Endothelial cell (in vitro differentiated cells): ENCODE measurements at regions not wholly inside any gene's neighbourhood (a gene's known extent, or its start where the extent isn't known, plus 50 kb on each side); places are given as distances from the start of the nearest gene placed in this dataset.

ENCODE experiments used
- DNase-seq: peaks from one replicate; pipeline ENCODE4 v3.0.0; 2021; ENCODE audit warnings: low spot score
- H3K27ac Mint-ChIP-seq: one replicate; pipeline ENCODE4 v1.8.0; 2021; ENCODE audit warnings: mixed read lengths, inconsistent platforms; ENCODE audit not compliant: unreplicated experiment
- H3K27me3 Mint-ChIP-seq: one replicate; pipeline ENCODE4 v1.8.0; 2021; ENCODE audit warnings: mild to moderate bottlenecking, moderate library complexity, mixed read lengths, inconsistent platforms; ENCODE audit not compliant: unreplicated experiment
- H3K36me3 Mint-ChIP-seq: one replicate; pipeline ENCODE4 v1.8.0; 2021; ENCODE audit warnings: mild to moderate bottlenecking, low read depth, mixed read lengths, inconsistent platforms; ENCODE audit not compliant: unreplicated experiment
- H3K4me1 Mint-ChIP-seq: one replicate; pipeline ENCODE4 v1.8.0; 2021; ENCODE audit warnings: mild to moderate bottlenecking, mixed read lengths, inconsistent platforms; ENCODE audit not compliant: unreplicated experiment
- H3K4me3 Mint-ChIP-seq: one replicate; pipeline ENCODE4 v1.8.0; 2021; ENCODE audit warnings: mild to moderate bottlenecking, mixed read lengths, inconsistent platforms; ENCODE audit not compliant: unreplicated experiment
- H3K9me3 Mint-ChIP-seq: one replicate; pipeline ENCODE4 v1.8.0; 2021; ENCODE audit warnings: mixed read lengths, inconsistent platforms; ENCODE audit not compliant: unreplicated experiment
- CTCF ChIP-seq: fragments of 200-600 bp; sonication (generic); IDR thresholded peaks from one replicate; pipeline ENCODE4 v1.5.0; 2021; ENCODE audit warnings: antibody characterized with exemption; ENCODE audit not compliant: unreplicated experiment

DNA sequence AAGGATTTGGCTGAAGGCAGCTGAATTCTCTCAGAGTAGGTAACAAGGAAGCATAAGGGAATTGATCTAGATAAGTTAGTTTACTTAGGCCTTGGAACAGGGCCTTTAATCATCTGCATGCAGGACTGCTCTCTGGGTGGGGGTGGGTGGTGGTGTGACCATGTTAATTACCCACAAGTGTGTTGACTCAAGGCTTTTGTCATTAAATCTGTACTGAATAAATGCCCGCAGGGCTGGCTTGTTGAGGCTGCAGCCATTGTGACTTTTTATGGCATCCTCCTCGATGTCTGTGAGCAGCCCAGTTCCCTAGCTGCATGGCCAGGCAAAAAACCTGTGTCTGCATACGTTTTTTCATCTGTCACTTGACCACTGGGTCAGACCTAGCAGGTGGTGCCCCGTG is 63.5 kb upstream of the ASCC3 start:
- no peak for TF ChIP-seq CTCF
- no peak for DNase-seq

DNA sequence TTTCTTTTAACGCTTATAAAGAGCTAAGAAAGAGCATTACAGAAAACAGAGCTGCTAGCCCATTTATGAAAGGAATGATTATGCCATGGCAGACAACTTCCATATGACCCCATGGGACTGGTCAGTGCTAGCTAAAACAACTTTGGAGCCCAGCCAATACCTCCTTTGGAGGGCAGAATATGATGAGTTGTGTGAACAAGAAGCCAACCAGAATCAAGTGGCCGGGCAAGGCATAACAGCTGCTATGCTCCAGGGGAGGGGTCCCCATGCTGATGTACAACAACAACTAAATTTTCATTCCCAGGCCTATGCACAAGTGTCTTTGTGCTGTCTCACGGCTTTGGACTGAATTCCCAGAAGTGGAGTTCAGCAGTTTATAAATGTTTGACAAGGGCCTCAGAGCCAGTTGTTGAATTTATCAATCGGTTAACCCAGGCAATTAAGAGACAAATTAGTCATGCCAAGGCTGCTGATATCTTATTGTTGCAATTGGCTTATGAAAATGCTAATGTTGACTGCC is 65.0 kb upstream of the ASCC3 start:
- TF ChIP-seq CTCF, result no peak
- Mint-ChIP-seq H3K4me3 (no peak overlapping the region), H3K36me3 (no peaks in the 10 kb centered on the region), H3K4me1 (no peaks in the 10 kb centered on the region), H3K27me3 (peaks cover 2% of the 10 kb centered on the region), H3K9me3 (no peaks in the 10 kb centered on the region), H3K27ac (no peak overlapping the region)
- no peak for DNase-seq

More for the DNA sequence above, 63.5 kb upstream of the ASCC3 start:
- H3K27ac Mint-ChIP-seq, result no peak overlapping the region
- H3K27me3 Mint-ChIP-seq, result peaks cover 3% of the 10 kb centered on the region
- H3K4me1 Mint-ChIP-seq, result no peaks in the 10 kb centered on the region
- no peak overlapping the region for H3K4me3 Mint-ChIP-seq
- no peaks in the 10 kb centered on the region for H3K36me3 Mint-ChIP-seq
- H3K9me3 Mint-ChIP-seq, result no peaks in the 10 kb centered on the region

DNA sequence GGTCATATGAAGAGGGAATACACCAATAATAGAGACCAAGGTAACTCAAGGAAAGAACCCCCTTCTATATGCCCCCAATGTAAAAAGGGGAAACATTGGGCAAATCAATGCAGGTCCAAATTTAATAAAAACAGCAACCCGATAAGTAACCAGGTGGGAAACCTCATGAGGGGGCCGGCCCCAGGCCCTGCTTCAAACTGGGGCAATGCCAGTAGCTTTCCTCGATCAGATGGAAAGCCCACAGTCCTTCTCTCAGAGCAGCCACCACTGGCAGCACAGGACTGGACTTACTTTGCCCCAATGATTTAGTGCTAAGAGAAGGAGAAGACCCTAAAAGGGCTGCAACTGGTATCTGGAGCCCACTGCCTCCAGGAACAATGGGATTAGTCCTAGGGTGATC is 65.6 kb upstream of the ASCC3 start:
- no peak for DNase-seq
- H3K4me3 Mint-ChIP-seq, result no peak overlapping the region
- no peaks in the 10 kb centered on the region for H3K36me3 Mint-ChIP-seq
- TF ChIP-seq CTCF, result no peak
- H3K27me3 Mint-ChIP-seq, result peaks cover 2% of the 10 kb centered on the region
- no peaks in the 10 kb centered on the region for H3K9me3 Mint-ChIP-seq
- no peak overlapping the region for H3K27ac Mint-ChIP-seq
- no peaks in the 10 kb centered on the region for H3K4me1 Mint-ChIP-seq

- Mint-ChIP-seq H3K27me3 (peaks cover 2% of the 10 kb centered on the region), H3K36me3 (no peaks in the 10 kb centered on the region), H3K4me3 (no peak overlapping the region), H3K4me1 (no peaks in the 10 kb centered on the region), H3K27ac (no peak overlapping the region), H3K9me3 (no peaks in the 10 kb centered on the region)
- DNase-seq, result no peak
- no peak for TF ChIP-seq CTCF
Observed at GRCh38 chr6:100948381-100949133, 67.4 kb upstream of the ASCC3 start.

DNA sequence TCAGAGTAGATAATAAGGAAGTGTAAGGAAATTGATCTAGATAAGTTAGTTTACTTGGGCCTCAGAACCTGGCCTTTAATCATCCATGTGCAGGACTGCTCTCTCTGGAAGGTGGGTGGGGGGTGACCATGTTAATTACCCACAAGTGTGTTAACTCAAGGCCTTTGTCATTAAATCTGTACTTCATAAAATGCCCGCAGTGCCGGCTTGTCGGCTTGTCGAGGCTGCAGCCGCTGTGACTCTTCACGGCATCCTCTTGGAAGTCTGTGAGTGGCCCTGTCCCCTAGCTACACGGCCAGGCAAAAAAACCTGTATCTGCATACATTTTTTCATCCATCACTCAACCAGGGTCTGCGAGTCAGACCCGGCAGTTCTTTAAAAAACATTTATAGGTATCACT is 70.9 kb upstream of the ASCC3 start:
- TF ChIP-seq CTCF, result no peak
- Mint-ChIP-seq H3K4me3 (no peak overlapping the region), H3K4me1 (no peaks in the 10 kb centered on the region), H3K9me3 (no peaks in the 10 kb centered on the region), H3K27ac (no peak overlapping the region), H3K36me3 (no peaks in the 10 kb centered on the region), H3K27me3 (peaks cover 1% of the 10 kb centered on the region)
- no peak for DNase-seq
